ENCODE measurements at regions not wholly inside any gene's neighbourhood (a gene's known extent, or its start where the extent isn't known, plus 50 kb on each side); places are given as distances from the start of the nearest gene placed in this dataset.
A peak's percentile ranks its signal among the peaks of the same experiment; 100 is the strongest.
"Not testable (repeated sequence)": the region's sequence is repeated elsewhere in the genome, so short reads cannot be mapped to it uniquely, and the experiment has no call there.

DNA sequence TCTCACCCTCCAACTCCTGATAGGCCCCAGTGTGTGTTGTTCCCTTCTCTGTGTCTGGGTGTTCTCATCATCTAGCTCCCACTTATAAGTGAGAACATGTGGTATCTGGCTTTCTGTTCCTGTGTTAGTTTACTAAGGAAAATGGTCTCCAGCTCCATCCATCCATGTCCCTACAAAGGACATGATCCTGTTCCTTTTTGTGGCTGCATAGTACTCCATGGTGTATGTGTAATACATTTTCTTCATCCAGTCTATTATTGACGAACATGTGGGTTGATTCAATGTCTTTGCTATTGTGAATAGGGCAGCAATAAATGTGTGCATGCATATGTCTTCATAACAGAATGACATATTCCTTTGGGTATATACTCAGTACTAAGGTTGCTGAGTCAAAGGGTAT lies 1397.0 kb downstream of the UQCRFS1 start:
- Mint-ChIP-seq H3K27me3 (no peaks in the 10 kb centered on the region), H3K27ac (no peak overlapping the region), H3K36me3 (no peaks in the 10 kb centered on the region), H3K4me3 (no peak overlapping the region), H3K9me3 (peaks cover 41% of the 10 kb centered on the region), H3K4me1 (no peaks in the 10 kb centered on the region)
- CTCF ChIA-PET: no interaction called here
- DNase-seq: no peak

DNA sequence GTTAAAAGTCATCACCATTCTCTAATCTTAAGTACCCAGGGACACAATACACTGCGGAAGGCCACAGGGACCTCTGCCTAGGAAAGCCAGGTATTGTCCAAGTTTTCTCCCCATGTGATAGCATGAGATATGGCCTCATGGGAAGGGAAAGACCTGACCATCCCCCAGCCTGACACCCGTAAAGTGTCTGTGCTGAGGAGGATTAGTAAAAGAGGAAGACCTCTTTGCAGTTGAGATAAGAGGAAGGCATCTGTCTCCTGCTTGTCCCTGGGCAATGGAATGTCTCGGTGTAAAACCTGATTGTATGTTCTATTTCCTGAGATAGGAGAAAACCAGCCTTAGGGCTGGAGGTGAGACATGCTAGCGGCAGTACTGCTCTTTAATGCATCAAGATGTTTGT lies 1398.1 kb downstream of the UQCRFS1 start:
- H3K4me3 Mint-ChIP-seq, H3K27me3 Mint-ChIP-seq, H3K36me3 Mint-ChIP-seq, H3K4me1 Mint-ChIP-seq, CTCF ChIA-PET, H3K27ac Mint-ChIP-seq, DNase-seq: not testable (repeated sequence)
- peaks cover 38% of the 10 kb centered on the region for H3K9me3 Mint-ChIP-seq

DNA sequence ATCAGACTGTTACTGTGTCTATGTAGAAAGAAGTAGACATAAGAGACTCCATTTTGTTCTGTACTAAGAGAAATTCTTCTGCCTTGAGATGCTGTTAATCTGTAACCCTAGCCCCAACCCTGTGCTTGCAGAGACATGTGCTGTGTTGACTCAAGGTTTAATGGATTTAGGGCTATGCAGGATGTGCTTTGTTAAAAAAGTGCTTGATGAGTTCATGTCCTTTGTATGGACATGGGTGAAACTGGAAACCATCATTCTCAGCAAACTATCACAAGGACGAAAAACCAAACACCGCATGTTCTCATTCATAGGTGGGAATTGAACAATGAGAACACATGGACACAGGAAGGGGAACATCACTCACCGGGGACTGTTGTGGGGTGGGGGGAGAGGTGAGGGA lies 1398.7 kb downstream of the UQCRFS1 start:
- H3K4me3 Mint-ChIP-seq, H3K4me1 Mint-ChIP-seq, H3K27me3 Mint-ChIP-seq: not testable (repeated sequence)

DNA sequence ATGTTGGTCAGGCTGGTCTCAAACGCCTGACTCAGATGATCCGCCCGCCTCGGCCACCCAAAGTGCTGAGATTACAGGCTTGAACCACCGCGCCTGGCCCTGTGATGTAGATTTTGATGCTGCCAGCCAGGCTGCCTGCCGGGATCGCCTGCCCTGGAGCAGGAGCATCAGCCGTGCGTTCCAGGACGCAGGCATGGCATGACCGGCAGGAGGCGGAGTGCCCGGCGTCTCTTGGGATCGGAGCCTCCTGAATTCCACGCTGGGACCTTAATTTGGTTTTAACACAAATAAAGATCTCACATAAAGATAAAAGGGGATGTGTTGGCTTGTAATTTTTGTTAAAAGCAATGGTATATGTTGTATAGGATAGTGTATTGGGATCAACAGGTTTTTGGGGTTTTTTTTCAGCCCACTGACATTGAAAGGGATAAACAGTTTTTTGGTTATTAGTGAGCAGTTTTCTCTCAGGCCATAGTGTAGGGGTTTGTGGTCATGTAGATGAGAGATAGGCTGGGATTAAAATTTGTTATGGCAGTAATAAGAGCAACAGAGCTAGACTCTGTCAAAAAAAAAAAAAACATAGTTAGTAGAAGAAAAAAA lies 1406.4 kb downstream of the UQCRFS1 start:
- Mint-ChIP-seq H3K4me1 (no peaks in the 10 kb centered on the region), H3K4me3 (no peak overlapping the region), H3K36me3 (peaks cover 22% of the 10 kb centered on the region), H3K27me3 (no peaks in the 10 kb centered on the region), H3K9me3 (peaks cover 7% of the 10 kb centered on the region), H3K27ac (no peak overlapping the region)
- DNase-seq: no peak
- CTCF ChIA-PET: no interaction called here

More for the DNA sequence above, 1398.7 kb downstream of the UQCRFS1 start:
- DNase-seq, H3K36me3 Mint-ChIP-seq, CTCF ChIA-PET, H3K27ac Mint-ChIP-seq: not testable (repeated sequence)
- peaks cover 38% of the 10 kb centered on the region for H3K9me3 Mint-ChIP-seq

DNA sequence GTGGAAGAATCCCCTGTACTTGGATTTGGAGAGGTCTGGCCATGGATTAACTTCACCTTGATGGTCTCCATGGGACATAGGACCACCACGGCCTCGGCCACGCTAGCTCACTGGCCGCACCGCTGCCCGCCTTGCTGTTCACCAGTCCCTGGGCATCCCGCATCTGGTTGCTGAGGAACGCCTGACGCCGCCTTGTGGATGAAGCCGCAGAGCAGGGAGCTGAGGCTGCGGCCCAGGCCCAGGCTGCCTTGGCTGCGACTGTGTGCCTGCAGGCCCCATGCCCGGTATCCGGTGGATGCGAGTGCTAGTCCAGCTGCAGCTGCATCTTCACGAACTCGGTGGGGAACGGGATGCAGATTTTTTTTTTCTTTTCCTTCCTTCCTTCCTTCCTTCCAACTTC lies 1407.1 kb downstream of the UQCRFS1 start:
- no peak overlapping the region for H3K27ac Mint-ChIP-seq

DNA sequence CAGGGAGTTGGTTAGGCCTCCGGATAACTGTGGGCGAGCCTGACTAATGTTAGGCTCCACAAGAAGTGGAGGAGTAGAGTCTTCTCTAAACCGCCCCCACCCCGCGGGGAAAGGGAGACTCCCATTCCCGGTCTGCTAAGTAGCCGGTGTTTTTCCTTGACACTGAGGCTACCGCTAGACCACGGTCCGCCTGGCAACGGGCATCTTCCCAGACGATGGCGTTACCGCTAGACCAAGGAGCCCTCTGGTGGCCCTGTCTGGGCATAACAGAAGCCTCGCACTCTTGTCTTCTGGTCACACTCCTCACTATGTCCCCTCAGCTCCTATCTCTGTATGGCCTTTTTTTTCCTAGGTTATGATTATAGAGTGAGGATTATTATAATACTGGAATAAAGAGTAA lies 1410.7 kb downstream of the UQCRFS1 start:
- CTCF ChIA-PET, H3K4me3 Mint-ChIP-seq, H3K4me1 Mint-ChIP-seq, H3K27ac Mint-ChIP-seq, H3K9me3 Mint-ChIP-seq, H3K27me3 Mint-ChIP-seq, DNase-seq: not testable (repeated sequence)
- peaks cover 52% of the 10 kb centered on the region for H3K36me3 Mint-ChIP-seq

More for the DNA sequence above, 1407.1 kb downstream of the UQCRFS1 start:
- Mint-ChIP-seq H3K4me1 (no peaks in the 10 kb centered on the region), H3K4me3 (no peak overlapping the region), H3K27me3 (no peaks in the 10 kb centered on the region), H3K9me3 (peaks cover 7% of the 10 kb centered on the region), H3K36me3 (peaks cover 27% of the 10 kb centered on the region)
- DNase-seq: no peak
- CTCF ChIA-PET: no interaction called here

DNA sequence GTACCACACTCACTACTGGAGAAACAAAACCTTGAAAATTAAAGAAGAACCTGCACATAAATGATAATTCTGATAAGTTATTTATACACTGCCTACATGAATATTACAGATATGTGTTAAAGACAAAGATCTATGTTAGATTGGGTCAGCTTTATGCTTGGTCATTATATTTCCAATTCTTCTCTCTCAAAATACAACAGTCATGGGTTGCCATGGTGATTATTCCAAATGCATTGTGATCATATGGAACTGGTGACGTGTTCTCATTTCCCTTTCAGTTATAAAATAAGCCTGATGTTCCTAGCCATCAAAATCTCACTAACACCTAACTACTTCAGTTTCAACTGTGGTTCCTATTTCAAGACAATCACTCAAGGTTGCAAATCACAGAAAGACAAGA lies 1416.4 kb downstream of the UQCRFS1 start:
- Mint-ChIP-seq H3K27me3 (no peaks in the 10 kb centered on the region), H3K36me3 (peaks cover 40% of the 10 kb centered on the region), H3K27ac (no peak overlapping the region), H3K4me3 (no peak overlapping the region), H3K4me1 (peaks cover 28% of the 10 kb centered on the region), H3K9me3 (no peaks in the 10 kb centered on the region)
- no peak for DNase-seq
- CTCF ChIA-PET: no interaction called here

DNA sequence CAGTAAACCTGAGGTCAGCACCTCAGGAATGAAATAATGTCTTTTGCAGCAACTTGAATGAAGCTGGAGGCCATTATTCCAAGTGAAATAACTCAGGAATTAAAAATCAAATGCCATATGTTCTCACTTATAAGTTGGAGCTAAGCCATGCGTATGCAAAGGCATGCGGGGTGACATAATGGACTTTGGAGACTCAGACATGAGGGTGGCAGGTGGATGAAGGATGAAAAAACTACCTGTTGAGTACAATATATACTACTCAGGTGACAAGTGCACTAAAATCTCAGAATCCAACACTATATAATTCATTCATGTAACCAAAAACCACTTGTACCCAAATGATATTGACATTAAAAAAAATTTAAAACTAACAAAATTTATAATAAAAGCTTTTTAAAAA lies 1416.9 kb downstream of the UQCRFS1 start:
- Mint-ChIP-seq H3K36me3 (peaks cover 38% of the 10 kb centered on the region), H3K27me3 (no peaks in the 10 kb centered on the region), H3K9me3 (no peaks in the 10 kb centered on the region), H3K27ac (no peak overlapping the region), H3K4me3 (peak overlapping the region; percentile 59), H3K4me1 (peaks cover 29% of the 10 kb centered on the region)
- no peak for DNase-seq
- CTCF ChIA-PET: no interaction called here

DNA sequence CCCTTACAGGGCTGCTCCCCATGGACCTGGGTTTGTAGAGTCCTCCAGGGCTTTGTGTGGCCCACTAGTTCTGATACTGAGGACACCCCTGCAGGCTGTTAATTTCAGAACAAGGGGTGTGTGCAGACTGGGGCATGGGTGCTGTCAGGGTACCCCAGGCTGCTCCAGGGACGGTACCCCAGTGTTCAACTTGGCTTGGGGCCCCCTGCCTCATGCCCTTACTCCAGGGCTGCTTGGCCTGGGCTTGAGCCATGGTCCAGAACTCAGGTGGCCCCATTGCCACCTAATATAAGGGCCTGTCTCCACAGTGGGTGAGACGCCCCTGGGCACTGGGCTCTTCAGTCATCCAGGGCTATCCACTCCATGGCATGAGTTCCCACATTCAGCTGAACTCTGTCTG lies 1417.6 kb downstream of the UQCRFS1 start:
- DNase-seq: no peak
- peak overlapping the region; percentile 59 for H3K4me3 Mint-ChIP-seq
- peaks cover 32% of the 10 kb centered on the region for H3K4me1 Mint-ChIP-seq
- no peaks in the 10 kb centered on the region for H3K9me3 Mint-ChIP-seq
- CTCF ChIA-PET: no interaction called here
- peaks cover 36% of the 10 kb centered on the region for H3K36me3 Mint-ChIP-seq
- H3K27me3 Mint-ChIP-seq: no peaks in the 10 kb centered on the region
- H3K27ac Mint-ChIP-seq: peak overlapping the region; percentile 59

DNA sequence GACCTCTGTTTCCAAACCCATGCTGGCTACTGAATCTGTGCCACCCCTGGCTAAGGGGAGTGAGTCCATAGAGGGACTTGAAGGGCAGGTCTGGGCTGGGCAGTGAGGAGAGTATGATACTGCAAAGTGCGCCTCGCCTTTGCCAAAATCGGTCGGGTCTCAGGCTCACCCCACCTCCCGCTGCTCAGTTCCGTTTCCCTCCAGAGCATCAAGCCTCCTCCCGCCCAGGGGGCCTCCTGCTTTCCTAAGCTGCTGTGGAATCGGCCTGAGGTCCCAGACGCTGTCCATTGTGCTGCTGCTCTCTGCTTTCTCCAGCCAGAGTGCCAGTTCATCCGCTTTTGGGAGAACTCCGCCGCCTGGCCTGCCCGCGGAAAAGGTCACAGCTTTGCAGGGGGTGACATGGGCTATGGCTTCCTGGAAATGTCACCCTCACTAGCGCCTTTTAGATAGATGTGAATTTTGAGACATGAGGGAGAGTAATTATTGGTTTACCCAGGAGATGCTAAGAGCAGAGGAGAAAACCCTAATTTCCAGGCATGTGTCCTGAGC lies 1418.4 kb downstream of the UQCRFS1 start:
- Mint-ChIP-seq H3K9me3 (no peaks in the 10 kb centered on the region), H3K36me3 (peaks cover 29% of the 10 kb centered on the region), H3K27me3 (no peaks in the 10 kb centered on the region), H3K4me3 (peak overlapping the region; percentile 94), H3K27ac (peak overlapping the region; percentile 93), H3K4me1 (peaks cover 32% of the 10 kb centered on the region)
- no peak for DNase-seq
- CTCF ChIA-PET: interaction anchor here (1.2 kb wide), 1 partner anchor 19 kb away, joined by 4 read pairs; no protein-coding TSS in a partner anchor

DNA sequence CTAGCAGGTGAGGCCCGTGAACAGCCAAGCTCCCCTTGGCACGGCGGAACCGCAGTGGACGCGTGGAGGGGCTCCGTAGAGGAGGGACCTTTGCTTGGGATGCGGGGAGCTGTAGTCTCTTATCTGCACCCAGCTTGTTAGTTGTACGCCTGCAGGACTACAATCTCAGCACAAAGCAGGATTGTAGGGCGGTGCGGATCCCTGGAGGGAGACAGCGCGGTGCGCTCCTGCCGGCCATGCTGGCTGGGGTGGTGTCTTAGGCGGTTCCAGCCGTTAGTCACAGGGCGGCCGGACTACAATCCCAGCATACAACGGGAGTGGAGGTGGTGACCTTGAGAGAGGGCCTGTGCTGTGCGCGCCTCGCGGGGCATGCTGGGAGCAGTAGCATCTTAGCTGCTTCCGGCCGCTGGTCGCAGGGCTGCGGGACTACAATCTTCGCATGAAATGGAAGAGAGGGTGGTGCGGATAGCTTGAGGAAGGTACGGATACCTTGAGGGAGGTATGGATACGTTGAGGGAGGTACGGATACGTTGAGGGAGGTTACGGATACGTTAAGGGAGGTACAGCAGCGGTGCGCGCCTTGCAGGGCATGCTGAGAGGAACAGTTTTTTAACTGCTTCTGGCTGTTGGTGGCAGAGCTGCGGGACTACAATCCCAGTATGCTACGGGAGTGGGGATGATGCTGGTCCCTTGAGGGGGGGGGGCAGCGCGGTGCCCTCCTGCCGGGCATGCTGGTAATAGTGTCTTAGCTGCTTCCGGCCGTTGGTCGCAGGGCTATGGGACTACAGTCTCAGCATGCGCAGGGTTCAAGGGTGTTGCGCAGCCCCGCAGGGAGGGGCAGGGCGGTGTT lies 1419.1 kb downstream of the UQCRFS1 start:
- CTCF ChIA-PET: interaction anchor here (1.2 kb wide), 1 partner anchor 18 kb away, joined by 4 read pairs; no protein-coding TSS in a partner anchor
- peaks cover 32% of the 10 kb centered on the region for H3K4me1 Mint-ChIP-seq

DNA sequence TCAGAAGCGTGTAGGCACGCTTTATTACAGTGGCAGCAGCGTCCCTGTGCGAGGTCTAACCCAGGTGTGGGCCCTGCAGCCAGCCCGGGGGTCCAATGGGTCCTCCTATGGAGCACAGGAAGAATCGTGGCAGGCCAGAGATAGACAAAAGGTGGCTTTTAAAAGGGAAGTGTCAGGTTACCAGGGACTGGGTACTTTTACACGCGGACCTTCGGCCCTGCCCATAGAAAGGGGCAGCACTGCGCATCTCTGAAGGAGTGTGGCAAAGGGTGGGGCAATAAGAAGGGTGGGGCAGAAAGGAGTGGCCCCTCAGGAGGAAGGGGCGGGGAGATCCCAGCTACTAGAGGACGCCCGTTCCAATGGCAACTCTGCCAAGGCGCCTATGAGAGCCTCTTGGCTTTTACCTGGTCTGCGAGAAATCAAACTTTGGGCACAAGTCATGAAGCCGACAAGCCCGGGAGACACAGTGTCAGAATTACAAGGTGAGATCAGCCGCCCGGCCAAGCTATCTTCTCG lies 1419.8 kb downstream of the UQCRFS1 start:
- Mint-ChIP-seq H3K4me3 (peak overlapping the region; percentile 94), H3K4me1 (peaks cover 32% of the 10 kb centered on the region), H3K36me3 (peaks cover 25% of the 10 kb centered on the region), H3K27me3 (no peaks in the 10 kb centered on the region), H3K27ac (peak overlapping the region; percentile 93), H3K9me3 (peaks cover 4% of the 10 kb centered on the region)
- peak; percentile 77 for DNase-seq
- CTCF ChIA-PET: interaction anchor here (1.2 kb wide), 1 partner anchor 17 kb away, joined by 4 read pairs; no protein-coding TSS in a partner anchor

More for the DNA sequence above, 1419.1 kb downstream of the UQCRFS1 start:
- peak overlapping the region; percentile 93 for H3K27ac Mint-ChIP-seq
- H3K27me3 Mint-ChIP-seq: no peaks in the 10 kb centered on the region
- peak overlapping the region; percentile 94 for H3K4me3 Mint-ChIP-seq
- peaks cover 2% of the 10 kb centered on the region for H3K9me3 Mint-ChIP-seq
- H3K36me3 Mint-ChIP-seq: peaks cover 25% of the 10 kb centered on the region
- DNase-seq: peak; percentile 96

DNA sequence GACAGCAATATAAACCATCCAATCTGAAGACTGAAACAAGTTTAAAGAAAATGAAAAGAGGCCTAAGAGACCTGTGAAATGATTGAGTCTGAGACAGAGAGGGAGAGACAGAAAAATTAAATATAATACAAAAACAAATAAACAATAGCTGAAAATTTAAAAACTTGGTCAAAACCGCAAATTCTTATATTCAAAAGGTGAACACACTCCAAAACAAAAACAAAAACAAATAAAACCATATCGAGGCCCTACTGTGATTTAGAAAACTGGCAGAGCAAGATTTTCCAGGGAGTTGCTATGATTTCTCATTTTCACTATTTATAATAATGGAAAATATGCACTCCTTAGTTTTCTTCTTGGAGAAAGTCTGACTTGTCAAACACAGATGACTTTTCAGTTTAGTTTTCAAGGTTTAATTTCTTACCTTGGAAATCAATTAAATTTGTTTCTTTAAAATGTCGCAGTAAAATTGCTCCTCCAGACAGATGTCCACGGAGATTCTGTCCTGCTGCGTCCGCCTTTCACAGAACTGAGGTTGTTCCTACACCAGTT lies 1420.3 kb downstream of the UQCRFS1 start:
- Mint-ChIP-seq H3K4me3 (peak overlapping the region; percentile 94), H3K36me3 (peaks cover 23% of the 10 kb centered on the region), H3K27me3 (no peaks in the 10 kb centered on the region), H3K4me1 (peaks cover 32% of the 10 kb centered on the region), H3K9me3 (peaks cover 8% of the 10 kb centered on the region), H3K27ac (peak overlapping the region; percentile 93)
- CTCF ChIA-PET: no interaction called here
- DNase-seq: no peak

DNA sequence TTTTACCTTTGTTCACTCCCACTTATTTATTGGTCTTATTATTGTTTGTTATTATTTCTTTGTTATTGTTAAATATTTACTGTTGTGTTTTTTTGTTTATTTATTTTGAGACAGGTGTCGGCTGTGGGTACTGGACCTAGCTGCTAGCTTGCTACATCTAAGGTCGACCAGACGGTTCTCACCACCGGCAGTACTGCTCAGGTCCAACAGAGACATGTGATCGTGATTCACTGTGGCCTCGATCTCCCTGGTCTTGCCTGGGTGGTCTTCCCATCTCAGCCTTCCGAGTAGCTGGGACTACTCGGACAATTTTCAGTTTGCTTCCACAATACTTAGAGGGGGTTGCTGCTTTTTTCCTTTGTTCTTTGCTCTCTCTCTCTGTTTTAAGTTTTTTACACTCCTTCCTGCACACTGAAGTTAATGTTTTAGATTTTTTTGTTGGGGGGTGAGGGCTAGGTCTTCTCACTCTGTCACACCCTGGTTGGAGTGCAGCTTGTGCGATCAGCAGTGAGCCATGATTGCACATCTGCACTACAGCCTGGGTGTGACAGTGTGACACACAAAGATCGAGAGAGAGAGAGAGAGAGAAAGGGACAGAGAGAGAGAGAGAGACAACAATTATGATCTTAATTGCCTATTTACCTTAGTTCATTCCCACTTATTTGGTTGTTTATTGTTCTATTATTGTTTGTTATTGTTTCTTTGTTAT lies 1432.4 kb downstream of the UQCRFS1 start:
- DNase-seq: no peak
- H3K27ac Mint-ChIP-seq: no peak overlapping the region
- H3K4me3 Mint-ChIP-seq: no peak overlapping the region
- CTCF ChIA-PET: no interaction called here
- H3K4me1 Mint-ChIP-seq: no peaks in the 10 kb centered on the region
- peaks cover 18% of the 10 kb centered on the region for H3K36me3 Mint-ChIP-seq
- no peaks in the 10 kb centered on the region for H3K27me3 Mint-ChIP-seq
- H3K9me3 Mint-ChIP-seq: peaks cover 30% of the 10 kb centered on the region
